ENCODE measurements at regions not wholly inside any gene's neighbourhood (a gene's known extent, or its start where the extent isn't known, plus 50 kb on each side); places are given as distances from the start of the nearest gene placed in this dataset.
A peak's percentile ranks its signal among the peaks of the same experiment; 100 is the strongest.

DNA sequence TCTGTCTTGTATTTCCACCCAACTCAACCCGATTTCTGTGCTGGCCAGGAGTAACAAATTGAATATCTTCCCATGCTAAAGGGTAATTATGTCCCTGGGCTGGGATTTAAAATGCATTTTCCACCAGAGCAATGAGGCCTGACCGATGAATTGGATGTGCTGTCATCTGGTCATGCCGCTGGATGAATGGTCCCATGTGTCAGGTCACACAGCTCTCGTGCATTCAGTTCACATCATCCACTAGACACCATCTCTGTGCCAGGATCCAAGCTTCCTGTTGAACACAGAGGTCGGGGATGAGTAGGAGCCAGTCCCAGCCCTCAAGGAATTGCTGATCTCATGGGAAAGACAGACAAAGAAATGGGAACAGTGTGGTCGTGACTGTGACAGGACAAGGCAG lies 200.8 kb downstream of the ADRA2A start:
- H3K4me1 ChIP-seq (ENCODE audit: insufficient read depth, low read length, poor library complexity, severe bottlenecking): no peaks in the 10 kb centered on the region
- H3K9ac ChIP-seq (ENCODE audit: low read depth, low read length, poor library complexity, severe bottlenecking): no peak overlapping the region
- H3K4me2 ChIP-seq (ENCODE audit: low read depth, low read length, poor library complexity, severe bottlenecking): no peak overlapping the region
- H2AFZ ChIP-seq (ENCODE audit: low read length): no peak overlapping the region
- no peak overlapping the region for H3K4me3 ChIP-seq (ENCODE audit: low read length, poor library complexity, severe bottlenecking)
- H3K79me2 ChIP-seq (ENCODE audit: insufficient read depth, low read length): no peaks in the 10 kb centered on the region
- no peaks in the 10 kb centered on the region for H4K20me1 ChIP-seq (ENCODE audit: insufficient read depth, low read length, poor library complexity, severe bottlenecking)
- H3K36me3 ChIP-seq (ENCODE audit: insufficient read depth, low read length): no peaks in the 10 kb centered on the region
- H3K27me3 ChIP-seq (ENCODE audit: insufficient read depth, low read length, poor library complexity, severe bottlenecking): no peaks in the 10 kb centered on the region
- TF ChIP-seq, protein P1, sequence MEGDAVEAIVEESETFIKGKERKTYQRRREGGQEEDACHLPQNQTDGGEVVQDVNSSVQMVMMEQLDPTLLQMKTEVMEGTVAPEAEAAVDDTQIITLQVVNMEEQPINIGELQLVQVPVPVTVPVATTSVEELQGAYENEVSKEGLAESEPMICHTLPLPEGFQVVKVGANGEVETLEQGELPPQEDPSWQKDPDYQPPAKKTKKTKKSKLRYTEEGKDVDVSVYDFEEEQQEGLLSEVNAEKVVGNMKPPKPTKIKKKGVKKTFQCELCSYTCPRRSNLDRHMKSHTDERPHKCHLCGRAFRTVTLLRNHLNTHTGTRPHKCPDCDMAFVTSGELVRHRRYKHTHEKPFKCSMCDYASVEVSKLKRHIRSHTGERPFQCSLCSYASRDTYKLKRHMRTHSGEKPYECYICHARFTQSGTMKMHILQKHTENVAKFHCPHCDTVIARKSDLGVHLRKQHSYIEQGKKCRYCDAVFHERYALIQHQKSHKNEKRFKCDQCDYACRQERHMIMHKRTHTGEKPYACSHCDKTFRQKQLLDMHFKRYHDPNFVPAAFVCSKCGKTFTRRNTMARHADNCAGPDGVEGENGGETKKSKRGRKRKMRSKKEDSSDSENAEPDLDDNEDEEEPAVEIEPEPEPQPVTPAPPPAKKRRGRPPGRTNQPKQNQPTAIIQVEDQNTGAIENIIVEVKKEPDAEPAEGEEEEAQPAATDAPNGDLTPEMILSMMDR (conservative IDR thresholded peaks at IDR 0.05; ENCODE audit: low read length): no peak
- TF ChIP-seq EZH2phosphoT487 (IDR thresholded peaks at IDR 0.05; ENCODE audit: borderline replicate concordance): no peak
- no peaks in the 10 kb centered on the region for H3F3A ChIP-seq (ENCODE audit: low read depth)
- H3K9me3 ChIP-seq (ENCODE audit: insufficient read depth, low read depth, low read length): no peaks in the 10 kb centered on the region; the same call in 1 of the 2 replicates
- H3K9me2 ChIP-seq (replicated peaks; ENCODE audit: low read depth, low read length): no peaks in the 10 kb centered on the region

DNA sequence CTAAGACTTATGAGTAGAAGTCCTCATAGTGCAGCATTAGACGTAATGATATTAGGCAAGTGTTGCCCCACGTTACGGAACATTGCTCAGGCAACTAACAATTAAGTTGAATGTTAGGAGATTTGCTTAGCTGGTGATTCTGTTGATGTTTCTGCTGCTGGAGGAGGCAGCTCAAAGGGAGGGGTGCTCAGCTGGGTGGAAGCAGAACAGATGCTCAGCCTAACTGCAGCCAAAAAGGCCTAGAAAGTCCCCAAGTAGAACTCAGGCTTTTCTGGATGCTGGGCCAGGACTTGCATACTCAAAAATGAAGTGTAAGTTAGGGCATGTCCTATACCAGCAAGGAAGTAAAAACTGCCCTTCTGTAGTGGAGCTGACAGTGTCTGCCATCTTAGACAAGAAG lies 201.4 kb downstream of the ADRA2A start:
- Histone ChIP-seq H3K36me3 (ENCODE audit: insufficient read depth, low read length) (no peaks in the 10 kb centered on the region), H3K9me2 (replicated peaks; ENCODE audit: low read depth, low read length) (no peaks in the 10 kb centered on the region), H3K4me1 (ENCODE audit: insufficient read depth, low read length, poor library complexity, severe bottlenecking) (no peaks in the 10 kb centered on the region), H3K79me2 (ENCODE audit: insufficient read depth, low read length) (no peaks in the 10 kb centered on the region), H3K4me2 (ENCODE audit: low read depth, low read length, poor library complexity, severe bottlenecking) (no peak overlapping the region), H4K20me1 (ENCODE audit: insufficient read depth, low read length, poor library complexity, severe bottlenecking) (no peaks in the 10 kb centered on the region), H3K9ac (ENCODE audit: low read depth, low read length, poor library complexity, severe bottlenecking) (no peak overlapping the region), H3F3A (ENCODE audit: low read depth) (no peaks in the 10 kb centered on the region), H3K4me3 (ENCODE audit: low read length, poor library complexity, severe bottlenecking) (no peak overlapping the region), H3K27me3 (ENCODE audit: insufficient read depth, low read length, poor library complexity, severe bottlenecking) (no peaks in the 10 kb centered on the region), H3K9me3 (ENCODE audit: insufficient read depth, low read depth, low read length) (no peaks in the 10 kb centered on the region; the same call in 1 of the 2 replicates), H2AFZ (ENCODE audit: low read length) (no peak overlapping the region)
- TF ChIP-seq, protein P1 (conservative IDR thresholded peaks at IDR 0.05; ENCODE audit: low read length): no peak

DNA sequence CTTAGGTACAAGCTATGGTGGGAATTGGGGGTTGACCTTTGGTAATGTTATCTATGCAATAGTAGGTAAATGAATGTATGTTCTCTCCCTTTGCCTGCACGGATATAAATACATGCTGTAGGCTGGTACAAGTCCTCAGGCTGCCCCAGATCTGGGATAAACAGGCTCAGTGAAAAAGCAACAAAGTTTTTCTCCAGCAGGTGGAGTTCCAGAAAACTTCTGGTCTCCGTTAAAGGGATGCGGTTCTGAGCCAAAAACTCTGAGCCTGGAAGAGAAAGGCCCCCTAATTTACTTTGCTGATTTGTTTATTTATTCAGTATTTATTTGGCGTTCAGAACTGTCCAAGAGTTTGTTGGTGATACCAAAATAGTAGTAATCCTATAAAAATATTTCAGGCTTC lies 204.7 kb downstream of the ADRA2A start:
- Histone ChIP-seq H2AFZ (ENCODE audit: low read length) (no peak overlapping the region), H3K9me3 (ENCODE audit: insufficient read depth, low read depth, low read length) (no peaks in the 10 kb centered on the region; the same call in 1 of the 2 replicates), H3K4me1 (ENCODE audit: insufficient read depth, low read length, poor library complexity, severe bottlenecking) (no peaks in the 10 kb centered on the region), H3K4me3 (ENCODE audit: low read length, poor library complexity, severe bottlenecking) (no peak overlapping the region), H3K79me2 (ENCODE audit: insufficient read depth, low read length) (no peaks in the 10 kb centered on the region), H3K4me2 (ENCODE audit: low read depth, low read length, poor library complexity, severe bottlenecking) (no peak overlapping the region), H3K27me3 (ENCODE audit: insufficient read depth, low read length, poor library complexity, severe bottlenecking) (no peaks in the 10 kb centered on the region), H3K9me2 (replicated peaks; ENCODE audit: low read depth, low read length) (no peaks in the 10 kb centered on the region), H3K9ac (ENCODE audit: low read depth, low read length, poor library complexity, severe bottlenecking) (no peak overlapping the region), H4K20me1 (ENCODE audit: insufficient read depth, low read length, poor library complexity, severe bottlenecking) (no peaks in the 10 kb centered on the region), H3F3A (ENCODE audit: low read depth) (no peaks in the 10 kb centered on the region), H3K36me3 (ENCODE audit: insufficient read depth, low read length) (no peaks in the 10 kb centered on the region)
- TF ChIP-seq, protein P1 (conservative IDR thresholded peaks at IDR 0.05; ENCODE audit: low read length): peak; percentile 30
- TF ChIP-seq EZH2phosphoT487 (IDR thresholded peaks at IDR 0.05; ENCODE audit: borderline replicate concordance): no peak

Measured in Loucy (cell line).